Endodermal cell (in vitro differentiated cells): ENCODE measurements at regions not wholly inside any gene's neighbourhood (a gene's known extent, or its start where the extent isn't known, plus 50 kb on each side); places are given as distances from the start of the nearest gene placed in this dataset.

Source experiments
- DNase-seq: peaks from one replicate; pipeline ENCODE4 v3.0.0-alpha.2; 2017
- H3K27ac ChIP-seq: 2 replicates; pipeline ENCODE4 v1.5.1; 2013; ENCODE audit warnings: mild to moderate bottlenecking, low read depth, low read length, moderate library complexity
- H3K27me3 ChIP-seq: 2 replicates; pipeline ENCODE4 v1.6.1; 2013; ENCODE audit warnings: mild to moderate bottlenecking, low read length, moderate library complexity; ENCODE audit not compliant: insufficient read depth, control insufficient read depth, poor library complexity, severe bottlenecking
- H3K36me3 ChIP-seq: 2 replicates; pipeline ENCODE4 v1.7.0; 2013; ENCODE audit warnings: mild to moderate bottlenecking, low read length, moderate library complexity; ENCODE audit not compliant: control insufficient read depth, insufficient read depth
- H3K4me1 ChIP-seq: one replicate; pipeline ENCODE4 v1.7.0; 2013; ENCODE audit warnings: low read length; ENCODE audit not compliant: control insufficient read depth, insufficient read depth
- H3K4me3 ChIP-seq: 2 replicates; pipeline ENCODE4 v1.5.1; 2013; ENCODE audit warnings: mild to moderate bottlenecking, low read length, moderate library complexity
- H3K9ac ChIP-seq: 2 replicates; pipeline ENCODE4 v1.6.1; 2013; ENCODE audit warnings: mild to moderate bottlenecking, low read length, moderate library complexity; ENCODE audit not compliant: poor library complexity, severe bottlenecking; ENCODE audit errors: extremely low read depth
- H3K9me3 ChIP-seq: 2 replicates; pipeline ENCODE4 v1.6.1; 2013; ENCODE audit warnings: mild to moderate bottlenecking, low read length, moderate library complexity; ENCODE audit not compliant: control insufficient read depth
- H3K27ac Mint-ChIP-seq: 2 replicates; pipeline ENCODE4 v1.8.0; 2020; ENCODE audit warnings: mixed read lengths
- H3K27me3 Mint-ChIP-seq: 2 replicates; pipeline ENCODE4 v1.8.0; 2021; ENCODE audit warnings: mild to moderate bottlenecking, mixed read lengths; ENCODE audit not compliant: insufficient read depth
- H3K36me3 Mint-ChIP-seq: 2 replicates; pipeline ENCODE4 v1.8.0; 2020; ENCODE audit warnings: low read depth, mixed read lengths
- H3K4me1 Mint-ChIP-seq: 2 replicates; pipeline ENCODE4 v1.8.0; 2020; ENCODE audit warnings: mixed read lengths
- H3K4me3 Mint-ChIP-seq: 2 replicates; pipeline ENCODE4 v1.8.0; 2020; ENCODE audit warnings: mild to moderate bottlenecking, moderate library complexity, mixed read lengths
- H3K9me3 Mint-ChIP-seq: 2 replicates; pipeline ENCODE4 v1.8.0; 2020; ENCODE audit warnings: mild to moderate bottlenecking, mixed read lengths
- CTCF ChIP-seq: fragments of 200-600 bp; sonication (generic); conservative IDR thresholded peaks from 2 replicates; pipeline ENCODE4 v1.5.0; 2021; ENCODE audit warnings: antibody characterized with exemption, mild to moderate bottlenecking
- WGBS, 2 experiments: methylation state at CpG; one replicate each; pipeline versions ENCODE4 v1.1.5 to v1.1.7; 2013; ENCODE audit warnings: missing lambda C conversion rate in 2 of 2, mixed read lengths in 1 of 2; ENCODE audit not compliant: insufficient coverage in 1 of 2, insufficient read length in 1 of 2; 5-methylcytosine and 5-hydroxymethylcytosine counted together

- no peaks in the 10 kb centered on the region for H3K4me1 Mint-ChIP-seq
- H3K27me3 Mint-ChIP-seq: peaks cover 41% of the 10 kb centered on the region
- Histone ChIP-seq H3K4me3 (no peak overlapping the region), H3K4me1 (no peaks in the 10 kb centered on the region), H3K27ac (no peak overlapping the region), H3K27me3 (no peaks in the 10 kb centered on the region), H3K36me3 (no peaks in the 10 kb centered on the region), H3K9me3 (no peaks in the 10 kb centered on the region), H3K9ac (no peak overlapping the region)
- no peaks in the 10 kb centered on the region for H3K36me3 Mint-ChIP-seq
- WGBS, 2 experiments: 91 to 94% methylated on average over 7 to 13 of the region's 13 CpGs
- DNase-seq: no peak
- TF ChIP-seq CTCF: no peak
- no peak overlapping the region for H3K4me3 Mint-ChIP-seq
- H3K27ac Mint-ChIP-seq: no peak overlapping the region
- no peaks in the 10 kb centered on the region for H3K9me3 Mint-ChIP-seq
Measured at GRCh38 chr17:5819921-5820685, 235.8 kb upstream of the NLRP1 start.

- H3K27me3 Mint-ChIP-seq: peaks cover 45% of the 10 kb centered on the region
- no peak for TF ChIP-seq CTCF
- Histone ChIP-seq H3K9me3 (no peaks in the 10 kb centered on the region), H3K27ac (no peak overlapping the region), H3K9ac (no peak overlapping the region), H3K4me3 (no peak overlapping the region), H3K4me1 (peaks cover 6% of the 10 kb centered on the region), H3K36me3 (no peaks in the 10 kb centered on the region), H3K27me3 (no peaks in the 10 kb centered on the region)
- 78 to 85% methylated on average over 8 to 10 of the region's 10 CpGs for WGBS, 2 experiments
- DNase-seq: no peak
- peaks cover 3% of the 10 kb centered on the region for H3K4me1 Mint-ChIP-seq
- no peaks in the 10 kb centered on the region for H3K9me3 Mint-ChIP-seq
- H3K27ac Mint-ChIP-seq: no peak overlapping the region
- H3K36me3 Mint-ChIP-seq: no peaks in the 10 kb centered on the region
- no peak overlapping the region for H3K4me3 Mint-ChIP-seq
Measured at GRCh38 chr17:5820721-5821456, 236.6 kb upstream of the NLRP1 start.

GRCh38 chr17:5821803-5822202 is 237.5 kb upstream of the NLRP1 start:
- no peak overlapping the region for H3K27ac Mint-ChIP-seq

More at GRCh38 chr17:5821803-5822202, 237.5 kb upstream of the NLRP1 start:
- DNase-seq: no peak
- no peaks in the 10 kb centered on the region for H3K9me3 ChIP-seq
- no peak overlapping the region for H3K4me3 ChIP-seq
- Mint-ChIP-seq H3K9me3 (no peaks in the 10 kb centered on the region), H3K4me1 (peaks cover 8% of the 10 kb centered on the region), H3K36me3 (no peaks in the 10 kb centered on the region), H3K27me3 (peaks cover 45% of the 10 kb centered on the region), H3K4me3 (no peak overlapping the region)
- no peak overlapping the region for H3K27ac ChIP-seq
- no peak for TF ChIP-seq CTCF
- H3K9ac ChIP-seq: no peak overlapping the region
- H3K27me3 ChIP-seq: no peaks in the 10 kb centered on the region
- 63 to 100% methylated on average over 1 to 4 of the region's 4 CpGs for WGBS, 2 experiments
- H3K36me3 ChIP-seq: no peaks in the 10 kb centered on the region
- H3K4me1 ChIP-seq: peaks cover 15% of the 10 kb centered on the region
